ENCODE measurements at regions not wholly inside any gene's neighbourhood (a gene's known extent, or its start where the extent isn't known, plus 50 kb on each side); places are given as distances from the start of the nearest gene placed in this dataset.
"Not testable (repeated sequence)": the region's sequence is repeated elsewhere in the genome, so short reads cannot be mapped to it uniquely, and the experiment has no call there.

DNA sequence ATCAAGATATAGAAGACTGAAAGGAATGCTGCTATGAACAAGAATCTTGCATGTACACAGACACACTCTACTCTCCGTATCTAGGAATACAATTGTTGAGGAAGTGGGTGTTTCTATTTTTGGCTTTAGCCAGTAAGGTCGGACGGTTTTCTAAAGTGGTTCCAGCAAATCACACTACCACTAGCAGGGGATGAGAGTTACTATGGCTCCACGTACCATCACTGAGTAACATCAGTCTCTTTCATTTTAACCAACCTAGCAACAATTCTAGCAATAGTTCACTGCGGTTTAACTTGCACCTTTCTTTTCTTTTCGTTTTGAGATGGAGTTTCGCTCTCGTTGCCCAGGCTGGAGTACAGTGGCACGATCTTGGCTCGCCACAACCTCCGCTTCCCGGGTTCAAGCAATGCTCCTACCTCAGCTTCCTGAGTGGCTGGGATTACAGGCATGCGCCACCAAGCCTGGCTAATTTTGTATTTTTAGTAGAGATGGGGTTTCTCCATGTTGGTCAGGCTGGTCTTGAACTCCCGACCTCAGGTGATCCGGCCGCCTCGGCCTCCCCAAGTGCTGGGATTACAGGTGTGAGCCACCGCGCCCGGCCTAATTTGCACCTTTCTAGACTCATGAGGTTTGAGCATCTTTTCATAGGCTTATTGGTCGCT is 103.2 kb upstream of the ZNF746 start:
- peak; percentile 40 for DNase-seq

DNA sequence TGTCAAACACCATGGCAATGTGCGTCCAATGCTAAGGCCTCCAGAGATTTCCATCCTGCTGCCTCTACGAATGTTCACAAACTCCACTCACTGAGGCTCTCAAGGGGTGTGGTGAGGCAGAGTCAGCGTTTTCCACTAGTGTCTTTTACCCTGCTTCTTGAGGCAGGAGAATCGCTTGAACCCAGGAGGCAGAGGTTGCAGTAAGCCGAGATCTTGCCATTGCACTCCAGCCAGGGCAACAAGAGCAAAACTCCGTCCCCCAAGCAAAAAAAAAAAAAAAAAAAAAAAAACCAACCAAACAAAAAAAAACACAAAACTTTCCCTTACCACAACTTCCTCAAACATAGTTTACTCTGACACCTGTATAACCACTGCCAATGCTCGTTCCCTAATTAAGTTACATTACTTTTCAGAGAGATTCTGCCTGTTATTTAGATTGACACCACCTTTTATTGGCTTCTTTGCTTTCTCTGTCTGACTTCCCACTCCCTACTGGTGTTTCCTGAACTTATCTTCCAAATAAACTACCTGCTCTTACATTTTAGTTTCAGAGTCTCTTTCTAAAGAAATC is 102.1 kb upstream of the ZNF746 start:
- DNase-seq = peak; percentile 59

DNA sequence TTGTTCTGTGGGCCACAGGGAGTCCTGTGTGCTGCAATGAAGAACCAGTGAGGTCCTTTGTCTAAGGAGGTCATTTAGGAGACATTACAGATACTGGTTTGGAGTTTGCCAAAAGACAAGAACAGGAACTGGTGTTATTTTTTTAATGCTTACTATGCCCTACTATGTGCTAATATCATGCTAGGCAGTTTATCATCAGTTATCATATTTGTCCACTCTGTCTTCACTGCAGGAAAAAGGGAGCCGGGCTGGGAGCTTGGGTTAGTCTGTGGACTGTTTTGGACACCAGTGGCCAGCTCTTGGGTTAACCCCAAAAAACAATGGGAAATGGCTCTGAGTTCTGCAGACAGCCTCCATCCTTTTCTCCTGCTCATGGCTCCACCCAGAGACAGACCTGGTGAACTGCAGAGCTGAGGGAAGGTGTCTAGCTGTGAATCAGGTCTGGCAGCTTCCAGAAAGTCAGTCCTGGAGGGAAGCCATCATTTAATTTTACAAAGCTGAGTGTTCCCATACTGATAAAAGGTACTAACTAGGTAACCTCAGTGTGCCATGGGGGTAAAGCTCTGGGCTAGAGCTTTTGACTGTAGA is 101.2 kb upstream of the ZNF746 start:
- peak; percentile 67 for DNase-seq

DNA sequence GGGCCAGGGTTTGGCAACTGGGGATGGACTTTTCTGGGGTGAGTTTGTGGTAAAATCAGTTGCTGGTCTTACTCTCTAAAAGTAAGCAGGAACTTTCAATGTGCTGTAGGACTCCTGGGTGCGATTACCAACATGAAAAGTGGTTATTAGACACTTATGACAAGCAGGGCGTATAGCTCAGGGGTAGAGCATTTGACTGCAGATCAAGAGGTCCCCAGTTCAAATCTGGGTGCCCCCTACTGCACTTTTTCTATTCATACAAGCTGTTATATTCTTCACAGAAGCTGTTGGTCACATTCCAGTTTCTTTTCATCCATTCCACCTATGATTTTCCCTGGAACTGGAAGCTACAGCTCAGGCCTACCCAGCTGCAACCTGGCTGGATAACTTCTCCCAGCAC is 100.2 kb upstream of the ZNF746 start:
- not testable (repeated sequence) for DNase-seq

DNA sequence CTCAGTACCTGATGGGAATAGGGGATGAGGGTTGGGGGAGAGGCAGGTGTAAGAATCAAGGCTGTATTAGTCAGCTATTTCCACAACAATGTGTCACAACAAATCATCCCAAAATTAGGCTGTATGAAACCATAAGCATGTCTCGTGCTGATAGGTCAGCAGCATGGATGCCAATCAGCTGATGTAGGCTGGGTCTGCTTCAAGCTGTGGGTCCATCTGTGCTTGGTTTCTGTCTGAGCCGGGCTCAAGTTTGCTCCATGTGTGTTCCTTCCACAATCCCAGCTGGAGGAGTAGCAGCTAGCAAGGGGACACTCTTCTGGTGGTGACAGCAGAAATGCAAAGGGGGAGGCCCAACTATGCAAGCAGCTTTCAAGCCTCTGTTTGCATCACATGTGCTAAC is 97.9 kb upstream of the ZNF746 start:
- DNase-seq = no peak

DNA sequence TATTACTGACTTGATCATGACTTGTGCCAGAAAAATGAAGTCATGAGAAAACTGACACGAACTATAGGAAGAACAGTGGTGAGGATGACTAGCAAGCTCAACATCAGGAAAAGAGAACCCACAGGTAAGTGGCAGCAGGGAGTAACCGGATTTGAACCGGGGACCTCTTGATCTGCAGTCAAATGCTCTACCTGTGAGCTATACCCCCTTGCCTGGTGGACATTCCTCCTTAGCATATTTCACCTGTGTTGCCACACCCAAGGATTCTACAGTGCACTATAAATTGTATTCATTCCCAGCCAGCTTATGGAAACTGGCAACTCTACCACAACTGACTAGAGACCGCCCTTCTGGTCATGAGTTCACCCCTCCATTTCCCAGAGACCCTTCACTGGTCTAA is 97.5 kb upstream of the ZNF746 start:
- no peak for DNase-seq

DNA sequence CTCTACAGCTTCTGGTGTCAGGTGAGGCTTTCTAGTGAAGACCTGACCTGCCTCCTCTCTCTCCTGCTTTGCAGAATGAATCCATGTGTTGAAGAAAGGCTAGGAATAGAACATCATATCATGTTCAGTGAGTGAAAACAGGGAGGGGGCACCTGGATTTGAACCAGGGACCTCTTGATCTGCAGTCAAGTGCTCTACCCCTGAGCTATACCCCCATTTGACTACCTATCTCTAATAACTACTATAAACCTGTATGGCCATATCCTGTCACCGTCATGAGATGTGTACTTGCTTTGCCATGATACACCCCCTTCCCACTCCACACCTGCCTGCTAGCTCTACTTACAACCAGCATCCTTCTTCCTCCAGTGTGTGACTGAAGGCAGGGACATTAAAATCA is 91.3 kb upstream of the ZNF746 start:
- DNase-seq = no peak

DNA sequence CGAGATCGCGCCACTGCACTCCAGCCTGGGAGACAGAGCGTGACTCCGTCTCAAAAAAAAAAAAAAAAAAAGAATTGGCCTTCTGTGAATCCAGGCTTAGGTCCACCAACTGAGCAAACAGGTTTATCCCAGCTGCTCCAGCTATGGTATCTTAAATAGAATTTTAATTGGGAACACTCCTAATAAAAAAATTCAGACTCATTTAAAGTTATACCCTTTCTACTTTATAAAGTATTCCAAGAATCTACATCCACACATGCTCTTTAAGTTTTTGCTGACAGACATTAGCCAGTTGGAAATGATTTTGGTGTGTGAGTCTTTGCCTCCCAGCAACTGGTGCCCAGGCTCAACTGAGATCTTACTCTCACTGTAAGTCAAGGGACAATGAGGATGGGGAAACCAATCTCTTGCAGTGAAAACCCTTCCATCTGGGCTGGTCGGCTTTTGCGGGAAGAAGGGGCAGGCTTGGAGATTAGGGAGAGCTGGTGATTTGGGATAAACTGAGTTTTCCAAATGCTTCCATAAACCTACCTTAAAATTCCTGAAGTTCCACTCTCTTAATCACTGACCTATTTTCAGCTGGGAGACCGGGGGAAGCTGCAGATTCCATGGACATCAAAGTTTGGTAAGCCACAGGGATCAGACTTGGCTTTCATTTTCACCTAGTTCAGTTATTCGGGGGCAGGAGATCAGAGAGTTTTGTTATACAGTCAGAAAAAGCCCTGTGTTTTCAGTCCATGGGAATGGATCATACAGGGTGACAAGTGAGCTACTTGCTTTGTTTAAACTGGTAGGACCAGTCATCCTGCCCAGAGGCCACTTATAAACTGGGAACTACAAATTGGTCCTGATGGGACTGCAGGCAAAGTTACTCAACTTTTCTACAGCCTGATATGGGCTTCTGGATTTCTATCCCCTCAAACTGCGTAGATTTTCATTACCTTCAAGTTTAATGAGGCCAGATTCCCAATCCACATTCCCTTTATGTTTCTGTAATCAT is 89.3 kb upstream of the ZNF746 start:
- no peak for DNase-seq

DNA sequence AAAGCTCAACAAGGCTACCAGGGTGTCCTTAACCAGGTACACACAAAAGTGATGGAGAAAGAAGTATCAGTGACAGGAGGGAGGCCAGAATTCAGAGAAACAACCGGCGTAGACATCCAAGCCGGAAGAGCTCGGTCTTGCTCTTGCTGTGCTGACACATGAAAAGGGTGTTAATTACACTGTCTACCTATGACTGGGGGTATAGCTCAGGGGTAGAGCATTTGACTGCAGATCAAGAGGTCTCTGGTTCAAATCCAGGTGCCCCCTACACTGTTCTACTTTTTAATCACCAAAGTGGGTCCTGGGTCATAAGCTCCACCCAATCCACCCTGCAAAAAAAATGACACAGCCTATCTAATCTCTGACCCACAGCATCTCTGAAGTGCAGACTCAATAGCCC is 86.9 kb upstream of the ZNF746 start:
- DNase-seq = no peak

DNA sequence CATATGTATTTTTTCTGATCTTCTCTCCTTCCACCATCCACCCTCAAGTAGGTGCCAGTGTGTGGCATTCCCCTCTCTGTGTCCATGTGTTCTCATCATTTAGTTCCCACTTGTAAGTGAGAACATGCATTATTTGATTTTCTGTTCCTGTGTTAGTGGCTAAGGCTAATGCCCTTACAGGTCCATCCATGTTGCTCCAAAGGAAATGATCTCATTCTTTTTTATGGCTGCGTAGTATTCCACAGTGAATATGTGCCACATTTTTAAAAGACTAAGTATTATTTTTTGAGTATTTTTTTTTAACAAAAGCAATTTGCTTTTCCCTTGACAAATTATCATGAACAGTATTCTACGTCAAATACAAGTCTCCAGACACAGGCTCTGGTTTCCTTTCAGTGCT is 86.4 kb upstream of the ZNF746 start:
- no peak for DNase-seq

DNA sequence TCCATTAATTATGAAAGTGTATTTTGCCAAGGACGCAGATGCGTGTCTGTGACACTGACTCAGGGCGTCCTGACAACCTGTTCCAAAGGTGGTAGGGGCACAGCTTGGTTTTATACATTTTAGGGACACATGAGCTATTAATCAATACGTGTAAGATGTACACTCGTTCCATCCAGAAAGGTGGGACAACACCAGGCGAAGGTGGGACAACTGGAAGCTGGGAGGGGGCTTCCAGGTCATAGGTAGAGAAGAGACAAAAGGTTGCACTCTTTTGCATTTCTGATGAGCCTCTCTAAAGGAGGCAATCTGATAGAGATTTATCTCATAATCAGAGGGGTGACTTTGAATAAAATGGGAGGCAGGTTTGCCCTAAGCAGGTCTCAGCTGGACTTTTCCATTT is 82.7 kb upstream of the ZNF746 start:
- DNase-seq = no peak

DNA sequence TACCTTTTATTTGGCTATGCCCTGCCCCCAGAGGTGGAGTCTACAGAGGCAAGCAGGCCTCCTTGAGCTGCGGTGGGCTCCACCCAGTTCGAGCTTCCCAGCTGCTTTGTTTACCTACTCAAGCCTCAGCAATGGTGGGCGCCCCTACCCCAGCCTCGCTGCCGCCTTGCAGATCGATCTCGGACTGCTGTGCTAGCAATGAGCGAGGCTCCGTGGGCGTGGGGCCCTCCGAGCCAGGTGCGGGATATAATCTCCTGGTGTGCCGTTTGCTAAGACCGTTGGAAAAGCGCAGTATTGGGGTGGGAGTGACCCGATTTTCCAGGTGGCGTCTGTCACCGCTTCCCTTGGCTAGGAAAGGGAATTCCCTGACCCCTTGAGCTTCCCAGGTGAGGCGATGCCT is 81.8 kb upstream of the ZNF746 start:
- DNase-seq = not testable (repeated sequence)

DNA sequence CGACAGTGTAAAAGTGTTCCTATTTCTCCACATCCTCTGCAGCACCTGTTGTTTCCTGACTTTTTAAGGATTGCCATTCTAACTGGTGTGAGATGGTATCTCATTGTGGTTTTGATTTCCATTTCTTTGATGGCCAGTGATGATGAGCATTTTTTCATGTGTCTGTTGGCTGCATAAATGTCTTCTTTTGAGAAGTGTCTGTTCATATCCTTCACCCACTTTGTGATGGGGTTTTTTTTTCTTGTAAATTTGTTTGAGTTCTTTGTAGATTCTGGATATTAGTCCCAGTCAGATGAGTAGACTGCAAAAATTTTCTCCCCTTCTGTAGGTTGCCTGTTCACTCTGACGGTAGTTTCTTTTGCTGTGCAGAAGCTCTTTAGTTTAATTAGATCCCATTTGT is 76.8 kb upstream of the ZNF746 start:
- DNase-seq = not testable (repeated sequence)

DNA sequence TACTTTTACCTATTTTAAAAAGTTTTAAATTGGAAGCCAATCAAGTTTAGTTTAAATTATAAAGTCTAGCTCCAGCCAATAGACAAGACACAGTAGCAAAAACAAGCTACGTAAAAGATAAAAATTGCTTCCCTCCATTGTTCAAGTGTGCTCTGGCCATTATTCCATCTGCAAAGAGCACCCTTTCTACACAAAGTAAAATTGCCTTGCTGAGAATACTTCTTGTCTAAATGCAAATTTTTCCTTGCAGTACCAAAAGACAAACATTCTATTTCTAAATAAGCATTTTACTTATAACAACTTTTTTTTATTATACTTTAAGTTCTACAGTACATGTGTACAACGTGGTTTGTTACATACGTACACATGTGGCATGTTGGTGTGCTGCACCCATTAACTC is 75.9 kb upstream of the ZNF746 start:
- DNase-seq = peak; percentile 51

DNA sequence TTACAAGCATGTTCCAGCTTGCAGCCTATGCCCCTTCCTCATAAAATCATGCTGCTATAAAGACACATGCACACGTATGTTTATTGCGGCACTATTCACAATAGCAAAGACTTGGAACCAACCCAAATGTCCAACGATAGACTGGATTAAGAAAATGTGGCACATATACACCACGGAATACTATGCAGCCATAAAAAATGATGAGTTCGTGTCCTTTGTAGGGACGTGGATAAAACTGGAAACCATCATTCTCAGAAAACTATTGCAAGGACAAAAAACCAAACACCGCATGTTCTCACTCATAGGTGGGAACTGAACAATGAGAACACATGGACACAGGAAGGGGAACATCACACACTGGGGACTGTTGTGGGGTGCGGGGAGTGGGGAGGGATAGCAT is 75.3 kb upstream of the ZNF746 start:
- DNase-seq = not testable (repeated sequence)

DNA sequence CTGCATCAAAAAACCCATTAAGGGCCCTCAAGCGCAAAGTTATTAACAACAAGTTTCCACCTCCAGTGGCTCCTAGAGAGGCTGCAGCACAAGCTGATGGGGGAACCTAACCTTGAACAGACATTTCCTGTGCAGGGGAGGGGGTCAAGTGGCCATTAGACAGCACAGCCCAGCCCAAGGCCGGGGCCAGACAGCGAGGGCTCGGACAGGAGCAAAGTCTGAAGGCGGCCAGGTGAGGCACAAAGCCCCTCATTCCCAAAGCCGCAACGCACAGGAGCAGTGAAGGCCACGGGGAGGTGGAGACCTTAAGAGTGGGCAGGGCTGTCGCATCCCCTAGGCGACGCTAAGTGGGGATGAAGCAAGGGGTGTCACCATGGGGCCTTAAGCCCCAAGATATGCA is 73.2 kb upstream of the ZNF746 start:
- DNase-seq = no peak

DNA sequence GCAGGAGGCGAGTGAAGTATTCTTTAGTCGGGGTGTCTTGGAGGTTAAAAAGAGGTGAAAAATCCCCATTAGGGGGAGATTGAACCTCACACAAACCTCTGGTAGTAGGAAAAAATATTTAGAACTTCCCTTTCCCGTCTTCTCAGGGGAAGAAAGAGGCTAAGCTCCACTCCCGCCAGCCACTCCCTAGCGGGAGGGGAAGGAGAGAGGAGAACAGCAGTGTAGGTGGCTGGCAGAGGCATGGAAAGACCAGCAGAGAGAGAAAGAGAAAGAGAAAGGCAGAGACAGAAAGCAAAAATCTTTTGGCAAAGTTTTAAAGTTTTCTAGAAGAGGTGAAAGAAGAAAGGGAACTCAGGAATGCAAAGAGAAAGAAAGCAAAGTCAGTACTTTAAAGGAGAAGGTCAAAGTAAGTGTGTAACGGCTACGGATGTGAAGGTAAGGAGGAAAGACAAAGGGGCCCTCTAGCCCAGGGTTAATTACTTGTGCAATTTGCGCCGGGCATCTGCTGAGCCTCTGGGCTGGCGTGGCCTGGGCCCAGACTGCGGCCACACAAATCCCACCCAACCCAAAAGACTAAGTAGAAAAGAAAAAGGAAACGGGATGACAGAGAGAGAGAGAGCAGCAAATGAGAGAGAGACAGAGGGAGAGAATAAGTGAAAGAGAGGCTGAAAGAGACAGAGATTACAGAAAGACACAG is 72.3 kb upstream of the ZNF746 start:
- no peak for DNase-seq

DNA sequence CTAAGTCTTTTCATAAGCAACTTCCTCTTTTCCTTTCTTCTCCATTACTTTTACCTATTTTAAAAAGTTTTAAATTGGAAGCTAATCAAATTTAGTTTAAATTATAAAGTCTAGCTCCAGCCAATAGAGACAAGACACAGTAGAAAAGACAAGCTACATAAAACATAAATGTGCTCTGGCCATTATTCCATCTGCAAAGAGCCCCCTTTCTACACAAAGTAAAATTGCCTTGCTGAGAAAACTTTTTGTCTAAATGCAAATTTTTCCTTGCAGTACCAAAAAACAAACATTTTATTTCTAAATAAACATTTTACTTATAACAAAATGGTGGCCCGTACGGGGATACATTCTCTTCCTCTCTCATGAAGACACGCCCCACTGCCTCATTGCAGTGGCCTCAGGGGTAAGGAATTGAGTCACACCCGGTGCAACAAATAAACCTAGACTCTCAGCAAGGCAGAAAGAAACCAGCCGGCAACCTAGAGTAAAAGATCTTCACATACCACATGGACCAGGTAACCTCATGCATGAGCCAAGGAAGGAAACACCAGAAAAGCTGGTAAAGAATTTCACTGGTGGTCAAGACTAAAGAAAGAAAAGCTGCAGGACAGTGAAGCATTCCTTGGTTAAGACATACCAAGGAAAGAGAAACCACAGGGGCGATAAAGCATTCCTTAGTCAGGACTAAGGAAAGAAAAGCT is 71.6 kb upstream of the ZNF746 start:
- peak; percentile 18 for DNase-seq

DNA sequence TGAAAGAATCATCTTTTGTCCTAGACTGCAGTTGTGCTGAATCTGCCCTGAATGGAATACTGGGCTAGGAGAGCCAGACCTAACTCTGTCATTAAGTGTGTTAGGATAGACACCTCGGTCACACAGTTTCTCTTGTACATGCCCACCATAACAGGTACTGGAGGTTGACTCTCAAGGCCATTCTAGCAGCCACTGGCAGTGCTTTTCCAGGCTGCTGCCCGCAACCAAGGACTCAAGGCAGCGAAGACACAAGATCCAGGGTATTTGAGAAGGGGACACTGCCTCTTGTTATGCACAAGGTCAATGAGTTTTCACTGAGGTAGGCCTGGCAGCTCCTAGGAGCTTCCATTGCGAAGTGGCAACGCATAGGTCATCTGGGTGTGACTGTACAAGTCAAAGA is 70.6 kb upstream of the ZNF746 start:
- DNase-seq = no peak

DNA sequence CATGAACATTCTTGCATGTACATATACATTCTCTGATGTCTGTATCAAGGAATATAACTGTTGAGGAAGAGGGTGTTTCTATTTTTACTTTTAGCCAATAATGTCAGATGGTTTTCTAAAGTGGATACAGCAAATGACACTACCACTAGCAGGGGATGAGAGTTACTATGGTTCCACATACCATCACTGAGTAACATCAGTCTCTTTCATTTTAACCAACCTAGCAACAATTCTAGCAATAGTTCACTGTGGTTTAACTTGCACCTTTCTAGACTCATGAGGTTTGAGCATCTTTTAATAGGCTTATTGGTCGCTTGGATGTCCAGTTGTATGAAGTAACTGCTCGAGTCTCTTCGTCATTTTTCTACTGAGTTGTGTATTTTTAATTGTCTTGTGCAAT is 68.5 kb upstream of the ZNF746 start:
- DNase-seq = no peak

DNA sequence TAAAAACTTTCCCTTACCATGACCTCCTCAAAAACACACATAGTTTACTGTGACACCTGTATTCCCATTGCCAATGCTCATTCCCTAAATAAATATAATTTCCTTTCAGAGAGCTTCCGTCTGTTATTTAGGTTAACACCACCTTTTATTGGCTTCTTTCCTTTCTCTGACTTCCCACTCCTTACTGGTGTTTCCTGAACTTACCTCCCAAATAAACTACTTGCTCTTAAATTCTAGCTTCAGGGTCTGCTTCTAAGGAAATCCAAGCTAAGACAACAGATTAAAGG is 67.4 kb upstream of the ZNF746 start:
- no peak for DNase-seq

DNA sequence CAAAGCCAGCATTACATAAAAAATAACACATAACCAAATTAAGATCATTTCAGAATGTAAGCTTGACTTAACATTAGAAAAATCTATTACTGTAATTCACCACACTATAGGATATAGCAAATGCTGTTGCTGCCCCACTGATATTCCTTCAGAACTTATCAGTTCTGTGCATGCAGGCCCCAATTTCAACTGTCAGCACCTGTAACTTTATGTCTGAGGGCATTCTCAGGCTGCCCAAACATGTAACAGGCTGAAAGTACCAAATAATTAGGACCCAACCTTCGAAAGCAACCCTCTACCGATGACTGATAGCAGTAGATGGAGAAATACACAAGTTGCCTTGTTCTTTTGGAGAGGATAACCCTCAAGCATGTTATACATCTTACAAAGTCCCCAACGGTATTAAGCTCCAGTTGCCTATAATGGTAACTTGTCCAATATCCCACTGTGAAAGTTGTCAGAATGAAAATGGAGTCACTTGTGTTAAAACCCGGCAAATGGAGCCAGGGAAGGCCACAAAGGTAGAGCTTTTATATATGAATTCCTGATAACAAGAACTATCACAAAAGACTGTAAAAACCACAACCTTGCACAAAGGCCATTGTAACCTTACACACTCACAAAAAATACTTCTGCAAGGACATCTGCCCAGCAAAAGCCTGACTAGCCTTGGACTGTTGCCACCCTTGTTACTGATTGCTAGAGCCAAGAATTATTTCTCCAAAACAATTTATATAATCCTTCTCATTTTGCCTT is 66.9 kb upstream of the ZNF746 start:
- peak; percentile 52 for DNase-seq
